SK-N-MC (cell line): ENCODE measurements at regions not wholly inside any gene's neighbourhood (a gene's known extent, or its start where the extent isn't known, plus 50 kb on each side); places are given as distances from the start of the nearest gene placed in this dataset.

Source experiments
- DNase-seq: peaks from one replicate; pipeline ENCODE4 v3.0.0-alpha.2; 2011; ENCODE audit warnings: low read depth, low spot score
- H3K27ac ChIP-seq: fragments of 200-600 bp; sonication (generic); 2 replicates; pipeline ENCODE4 v1.5.1; 2016; ENCODE audit warnings: mixed run types
- H3K36me3 ChIP-seq: fragments of 200-600 bp; sonication (generic); 2 replicates; pipeline ENCODE4 v1.6.1; 2017; ENCODE audit warnings: antibody characterized with exemption, low read length, mixed read lengths; ENCODE audit not compliant: insufficient read depth
- H3K4me3 ChIP-seq: fragments of 200-600 bp; sonication (generic); 2 replicates; pipeline ENCODE4 v1.5.1; 2016
- H3K9ac ChIP-seq: fragments of 200-600 bp; sonication (generic); 2 replicates; pipeline ENCODE4 v1.8.0; 2017; ENCODE audit warnings: mixed run types, mixed read lengths; ENCODE audit not compliant: insufficient read length
- H3K9me3 ChIP-seq: fragments of 200-600 bp; sonication (generic); 2 replicates; pipeline ENCODE4 v1.6.1; 2017; ENCODE audit warnings: low read depth, mild to moderate bottlenecking, antibody characterized with exemption, low read length, moderate library complexity, mixed read lengths
- EZH2 ChIP-seq: fragments of 200-600 bp; sonication (generic); IDR thresholded peaks from one replicate; pipeline ENCODE4 v1.6.1; 2017; ENCODE audit warnings: antibody characterized with exemption
- FOXP2 ChIP-seq: optimal IDR thresholded peaks from 2 replicates; pipeline ENCODE3; 2011; ENCODE audit warnings: mild to moderate bottlenecking, moderate library complexity; ENCODE audit not compliant: insufficient read depth; ENCODE audit errors: extremely low read length, control extremely low read depth
- POLR2AphosphoS5 ChIP-seq: IDR thresholded peaks from 2 replicates; pipeline ENCODE4 v1.6.1; 2012; ENCODE audit warnings: mild to moderate bottlenecking, low read depth, low read length, borderline replicate concordance

DNA sequence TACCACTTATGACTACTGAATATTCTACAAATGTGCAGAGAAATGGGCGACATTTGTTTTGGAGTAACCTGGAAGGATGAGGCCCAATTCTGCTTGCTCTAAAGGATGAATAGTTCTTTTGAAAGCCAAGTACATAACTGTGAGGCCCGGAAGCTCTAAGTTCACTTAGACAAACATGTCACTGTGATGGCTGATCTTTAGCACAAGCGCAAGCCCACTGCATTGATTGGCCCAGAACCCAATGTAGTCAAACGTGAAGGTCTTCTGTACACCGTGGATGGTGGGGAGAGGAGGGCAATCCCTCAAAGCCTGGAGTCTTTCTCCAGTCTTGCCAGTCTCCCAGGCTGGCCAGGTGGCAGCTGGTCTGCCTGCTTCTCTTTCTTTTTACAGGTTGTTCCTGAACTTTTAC lies 139.6 kb downstream of the RFC3 start:
- no peak overlapping the region for H3K4me3 ChIP-seq
- H3K9me3 ChIP-seq, result no peaks in the 10 kb centered on the region
- H3K36me3 ChIP-seq, result no peaks in the 10 kb centered on the region
- no peak overlapping the region for H3K27ac ChIP-seq
- no peak for TF ChIP-seq POLR2AphosphoS5
- TF ChIP-seq EZH2, result no peak
- no peak for TF ChIP-seq FOXP2
- no peak overlapping the region for H3K9ac ChIP-seq
- no peak for DNase-seq

GRCh38 chr13:33958964-33959363 lies 141.0 kb downstream of the RFC3 start:
- no peak for TF ChIP-seq POLR2AphosphoS5
- no peak for TF ChIP-seq FOXP2
- no peak for TF ChIP-seq EZH2
- Histone ChIP-seq H3K27ac (no peak overlapping the region), H3K36me3 (no peaks in the 10 kb centered on the region), H3K4me3 (no peak overlapping the region), H3K9me3 (no peaks in the 10 kb centered on the region), H3K9ac (no peak overlapping the region)
- no peak for DNase-seq

DNA sequence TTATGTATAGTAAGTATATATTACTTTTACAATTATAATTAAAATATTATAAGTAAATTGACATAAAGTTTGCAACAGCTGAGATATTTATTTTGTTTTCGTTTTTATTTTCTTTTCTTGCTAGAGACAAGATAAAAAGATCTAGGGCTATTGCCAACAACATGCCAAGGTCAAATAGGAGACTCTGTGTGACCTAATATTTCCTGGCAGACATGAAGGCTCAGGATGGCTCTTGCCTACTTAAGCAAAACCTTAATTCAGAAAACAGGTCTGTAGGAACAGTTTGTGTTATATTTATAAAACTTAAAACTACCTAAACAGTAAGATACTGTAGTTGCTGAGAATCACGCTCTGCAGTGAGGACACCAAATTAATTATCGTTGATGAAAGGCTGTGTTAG lies 145.2 kb downstream of the RFC3 start:
- TF ChIP-seq FOXP2 (no peak), POLR2AphosphoS5 (no peak), EZH2 (no peak)
- H3K9ac ChIP-seq, result no peak overlapping the region
- H3K27ac ChIP-seq, result no peak overlapping the region
- DNase-seq, result no peak
- H3K4me3 ChIP-seq, result no peak overlapping the region
- no peaks in the 10 kb centered on the region for H3K9me3 ChIP-seq
- no peaks in the 10 kb centered on the region for H3K36me3 ChIP-seq

GRCh38 chr13:33963895-33964294 lies 145.9 kb downstream of the RFC3 start:
- H3K4me3 ChIP-seq, result no peak overlapping the region
- no peak overlapping the region for H3K9ac ChIP-seq
- no peaks in the 10 kb centered on the region for H3K9me3 ChIP-seq
- no peak for DNase-seq
- no peak for TF ChIP-seq FOXP2
- no peak for TF ChIP-seq EZH2
- TF ChIP-seq POLR2AphosphoS5, result no peak
- H3K36me3 ChIP-seq, result no peaks in the 10 kb centered on the region
- no peak overlapping the region for H3K27ac ChIP-seq

GRCh38 chr13:33968520-33969507 lies 150.9 kb downstream of the RFC3 start:
- no peak overlapping the region for H3K9ac ChIP-seq
- no peak overlapping the region for H3K4me3 ChIP-seq
- H3K36me3 ChIP-seq, result no peaks in the 10 kb centered on the region
- H3K9me3 ChIP-seq, result no peaks in the 10 kb centered on the region
- no peak for DNase-seq
- no peak overlapping the region for H3K27ac ChIP-seq
- TF ChIP-seq POLR2AphosphoS5 (no peak), EZH2 (no peak), FOXP2 (no peak)

- Histone ChIP-seq H3K4me3 (no peak overlapping the region), H3K27ac (no peak overlapping the region), H3K36me3 (no peaks in the 10 kb centered on the region), H3K9me3 (no peaks in the 10 kb centered on the region), H3K9ac (no peak overlapping the region)
- DNase-seq, result no peak
- TF ChIP-seq EZH2, result no peak
- no peak for TF ChIP-seq FOXP2
- TF ChIP-seq POLR2AphosphoS5, result no peak
These were observed 153.0 kb downstream of the RFC3 start for GRCh38 chr13:33970746-33971561.

GRCh38 chr13:33971562-33971819 lies 153.5 kb downstream of the RFC3 start:
- no peak overlapping the region for H3K27ac ChIP-seq
- TF ChIP-seq EZH2 (no peak), FOXP2 (no peak), POLR2AphosphoS5 (no peak)
- no peak overlapping the region for H3K9ac ChIP-seq
- no peaks in the 10 kb centered on the region for H3K9me3 ChIP-seq
- DNase-seq, result no peak
- no peak overlapping the region for H3K4me3 ChIP-seq
- H3K36me3 ChIP-seq, result no peaks in the 10 kb centered on the region

GRCh38 chr13:33973194-33973593 lies 155.2 kb downstream of the RFC3 start:
- no peaks in the 10 kb centered on the region for H3K36me3 ChIP-seq
- H3K27ac ChIP-seq, result no peak overlapping the region
- no peak overlapping the region for H3K4me3 ChIP-seq
- no peak for DNase-seq
- H3K9ac ChIP-seq, result no peak overlapping the region
- no peaks in the 10 kb centered on the region for H3K9me3 ChIP-seq
- no peak for TF ChIP-seq POLR2AphosphoS5
- TF ChIP-seq FOXP2, result no peak
- no peak for TF ChIP-seq EZH2
